ENCODE measurements at regions not wholly inside any gene's neighbourhood (a gene's known extent, or its start where the extent isn't known, plus 50 kb on each side); places are given as distances from the start of the nearest gene placed in this dataset.

GRCh38 chr5:57666582-57666981 is 184.0 kb upstream of the ACTBL2 start:
- H3K4me3 ChIP-seq (ENCODE audit: low read length), result no peak overlapping the region
- no peak for DNase-seq (ENCODE audit: low read depth)
- TF ChIP-seq CTCF (conservative IDR thresholded peaks at IDR 0.05; ENCODE audit: low read depth, low read length), result no peak

- TF ChIP-seq CTCF (conservative IDR thresholded peaks at IDR 0.05; ENCODE audit: low read depth, low read length), result no peak
- H3K4me3 ChIP-seq (ENCODE audit: low read length), result no peak overlapping the region
- no peak for DNase-seq (ENCODE audit: low read depth)
Measured at GRCh38 chr5:57665146-57665936, 182.7 kb upstream of the ACTBL2 start.

GRCh38 chr5:57664700-57665099 is 182.1 kb upstream of the ACTBL2 start:
- no peak for DNase-seq (ENCODE audit: low read depth)
- H3K4me3 ChIP-seq (ENCODE audit: low read length), result no peak overlapping the region
- TF ChIP-seq CTCF (conservative IDR thresholded peaks at IDR 0.05; ENCODE audit: low read depth, low read length), result no peak

GRCh38 chr5:57663466-57663865 is 180.9 kb upstream of the ACTBL2 start:
- TF ChIP-seq CTCF (conservative IDR thresholded peaks at IDR 0.05; ENCODE audit: low read depth, low read length), result no peak
- DNase-seq (ENCODE audit: low read depth), result no peak
- H3K4me3 ChIP-seq (ENCODE audit: low read length), result no peak overlapping the region

GRCh38 chr5:57662991-57663390 is 180.4 kb upstream of the ACTBL2 start:
- no peak overlapping the region for H3K4me3 ChIP-seq (ENCODE audit: low read length)
- no peak for TF ChIP-seq CTCF (conservative IDR thresholded peaks at IDR 0.05; ENCODE audit: low read depth, low read length)
- DNase-seq (ENCODE audit: low read depth), result no peak

GRCh38 chr5:57659886-57660285 is 177.3 kb upstream of the ACTBL2 start:
- TF ChIP-seq CTCF (conservative IDR thresholded peaks at IDR 0.05; ENCODE audit: low read depth, low read length), result no peak
- H3K4me3 ChIP-seq (ENCODE audit: low read length), result no peak overlapping the region
- DNase-seq (ENCODE audit: low read depth), result no peak

- no peak for DNase-seq (ENCODE audit: low read depth)
- no peak for TF ChIP-seq CTCF (conservative IDR thresholded peaks at IDR 0.05; ENCODE audit: low read depth, low read length)
- H3K4me3 ChIP-seq (ENCODE audit: low read length), result no peak overlapping the region
Measured at GRCh38 chr5:57658018-57658417, 175.4 kb upstream of the ACTBL2 start.

All from retinal pigment epithelial cell (primary cell).